HG03575 (cell line): ENCODE measurements at regions not wholly inside any gene's neighbourhood (a gene's known extent, or its start where the extent isn't known, plus 50 kb on each side); places are given as distances from the start of the nearest gene placed in this dataset.

Source experiments
- ATAC-seq: cut with Tn5 transposase; IDR thresholded peaks from one replicate; pipeline ENCODE4 v1.9.1; 2021; ENCODE audit not compliant: unreplicated experiment, insufficient number of reproducible peaks, low FRiP score; ENCODE audit errors: extremely low read depth

- no peak for ATAC-seq
Measured at GRCh38 chrX:123036401-123036800, 147.7 kb upstream of the GRIA3 start.

GRCh38 chrX:123049071-123049625 is 134.9 kb upstream of the GRIA3 start:
- ATAC-seq, result no peak

- no peak for ATAC-seq
Measured at GRCh38 chrX:123060986-123061385, 123.1 kb upstream of the GRIA3 start.

- no peak for ATAC-seq
Measured at GRCh38 chrX:123064053-123064452, 120.0 kb upstream of the GRIA3 start.

GRCh38 chrX:123072686-123073385 is 111.2 kb upstream of the GRIA3 start:
- ATAC-seq, result no peak

- ATAC-seq, result no peak
Measured at GRCh38 chrX:123075947-123076561, 108.0 kb upstream of the GRIA3 start.

GRCh38 chrX:123077631-123078030 is 106.4 kb upstream of the GRIA3 start:
- ATAC-seq, result no peak

GRCh38 chrX:123080065-123080464 is 104.0 kb upstream of the GRIA3 start:
- ATAC-seq, result no peak

- no peak for ATAC-seq
Measured at GRCh38 chrX:123081776-123082175, 102.3 kb upstream of the GRIA3 start.

- no peak for ATAC-seq
Measured at GRCh38 chrX:123083924-123084323, 100.2 kb upstream of the GRIA3 start.

- no peak for ATAC-seq
Measured at GRCh38 chrX:123084797-123085196, 99.3 kb upstream of the GRIA3 start.

- no peak for ATAC-seq
Measured at GRCh38 chrX:123085311-123085940, 98.7 kb upstream of the GRIA3 start.

- ATAC-seq, result no peak
Measured at GRCh38 chrX:123086768-123087167, 97.3 kb upstream of the GRIA3 start.

- no peak for ATAC-seq
Measured at GRCh38 chrX:123087326-123087725, 96.8 kb upstream of the GRIA3 start.

- ATAC-seq, result no peak
Measured at GRCh38 chrX:123088331-123088730, 95.7 kb upstream of the GRIA3 start.

- ATAC-seq, result no peak
Measured at GRCh38 chrX:123088930-123089329, 95.1 kb upstream of the GRIA3 start.

- ATAC-seq, result no peak
Measured at GRCh38 chrX:123093792-123094191, 90.3 kb upstream of the GRIA3 start.

- ATAC-seq, result no peak
Measured at GRCh38 chrX:123108513-123109427, 75.3 kb upstream of the GRIA3 start.

- no peak for ATAC-seq
Measured at GRCh38 chrX:123121241-123121640, 62.8 kb upstream of the GRIA3 start.
